Hypothalamus (tissue), 51 donors: ENCODE measurements at regions not wholly inside any gene's neighbourhood (a gene's known extent, or its start where the extent isn't known, plus 50 kb on each side); places are given as distances from the start of the nearest gene placed in this dataset.

Source experiments
- DNase-seq, 51 donors: peaks; one replicate each; lab custom pipeline; 2025; lab: John Stamatoyannopoulos, UW

- no peak for DNase-seq
These were observed 119.1 kb downstream of the NDUFA10 start for GRCh38 chr2:239905884-239906654.

- DNase-seq, result no peak
These were observed 119.8 kb downstream of the NDUFA10 start for GRCh38 chr2:239905306-239905705.

GRCh38 chr2:239904496-239904895, 120.6 kb downstream of the NDUFA10 start:
- no peak for DNase-seq

GRCh38 chr2:239903803-239904202, 121.3 kb downstream of the NDUFA10 start:
- no peak for DNase-seq

GRCh38 chr2:239903210-239903609, 121.9 kb downstream of the NDUFA10 start:
- no peak for DNase-seq

DNA sequence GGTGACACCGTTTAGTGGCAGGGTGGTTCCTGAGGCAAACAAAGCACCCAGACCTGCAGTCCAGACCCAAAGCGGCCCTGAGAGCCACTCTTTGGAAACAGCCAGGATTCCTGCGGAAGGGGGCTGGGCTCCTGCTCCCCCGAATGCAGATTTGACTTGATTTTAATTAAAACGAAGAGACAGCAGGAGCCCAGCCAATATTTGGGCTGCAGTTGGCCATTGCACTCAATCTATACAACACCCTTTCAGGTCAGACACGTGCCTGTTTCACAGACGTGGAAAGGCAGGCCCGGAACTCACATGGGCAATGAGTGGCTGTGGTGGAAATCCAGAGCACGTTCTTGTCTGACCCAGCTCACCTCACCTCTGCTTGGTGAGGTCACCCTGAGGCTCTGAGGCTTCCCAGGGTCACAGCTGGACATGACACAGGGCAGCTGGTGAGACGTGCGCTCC, 122.4 kb downstream of the NDUFA10 start:
- DNase-seq, result no peak

GRCh38 chr2:239898292-239898925, 126.7 kb downstream of the NDUFA10 start:
- DNase-seq, result no peak

GRCh38 chr2:239897596-239898235, 127.4 kb downstream of the NDUFA10 start:
- DNase-seq, result no peak

GRCh38 chr2:239896075-239896474, 129.1 kb downstream of the NDUFA10 start:
- DNase-seq, result no peak

DNA sequence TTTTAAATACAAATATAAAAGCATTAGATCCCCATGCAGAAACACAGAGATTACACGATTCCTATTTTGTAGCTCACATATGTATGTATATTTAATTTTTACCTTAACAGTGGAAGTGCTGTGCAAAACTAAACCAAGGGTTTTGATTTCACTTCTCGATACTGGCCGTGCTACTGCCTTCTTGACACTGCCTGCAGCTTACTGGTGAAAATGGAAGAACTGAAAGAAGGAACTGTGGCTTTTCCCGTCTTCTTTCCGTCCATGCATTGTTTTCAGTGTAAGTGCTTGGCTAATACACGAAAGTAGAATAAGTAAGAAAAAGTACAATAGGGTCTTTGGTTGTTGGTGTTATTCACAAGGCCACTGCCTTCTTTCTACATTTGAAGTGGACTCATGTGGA, 129.5 kb downstream of the NDUFA10 start:
- DNase-seq, result no peak

GRCh38 chr2:239895116-239895515, 130.0 kb downstream of the NDUFA10 start:
- DNase-seq, result no peak

- no peak for DNase-seq
These were observed 130.9 kb downstream of the NDUFA10 start for GRCh38 chr2:239894276-239894675.

- no peak for DNase-seq
These were observed 132.0 kb downstream of the NDUFA10 start for GRCh38 chr2:239893236-239893515.

DNA sequence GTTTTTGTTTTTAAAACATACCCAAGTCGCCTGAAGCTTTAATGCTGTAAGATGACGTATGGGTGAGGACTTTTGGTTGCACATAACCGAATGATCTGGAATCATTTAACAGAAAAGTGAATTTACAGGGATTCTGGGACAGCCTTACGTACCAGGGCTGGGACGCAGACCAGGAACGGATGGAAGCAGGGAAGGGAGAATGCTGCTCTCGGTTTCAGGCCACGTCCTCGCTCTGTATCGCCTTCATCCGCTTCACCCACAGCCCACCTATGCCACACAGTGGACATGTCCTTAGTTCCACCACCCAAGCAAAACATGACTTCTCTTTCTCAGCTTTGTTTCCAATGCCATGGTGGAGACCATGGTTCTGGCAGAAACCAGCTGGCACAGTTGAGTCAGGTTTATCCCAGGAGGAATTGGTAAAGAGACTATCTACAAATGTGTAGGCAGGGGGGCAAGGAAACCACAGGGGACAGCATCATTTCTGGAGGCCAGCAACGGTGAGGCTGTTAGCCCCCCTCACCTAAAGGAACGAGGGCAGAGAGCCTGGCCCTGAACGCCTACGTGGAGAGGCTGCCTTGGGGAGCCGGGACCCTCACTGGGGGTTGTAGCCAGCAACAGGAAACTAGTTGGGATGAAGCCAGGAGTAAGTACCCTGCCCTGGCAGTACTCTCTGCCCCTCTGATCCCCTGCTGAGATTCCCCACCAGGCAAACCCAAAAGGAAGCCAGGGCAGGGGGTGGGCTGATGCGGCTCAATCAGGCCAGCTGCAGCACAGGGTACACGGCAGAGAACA, 132.5 kb downstream of the NDUFA10 start:
- no peak for DNase-seq

DNA sequence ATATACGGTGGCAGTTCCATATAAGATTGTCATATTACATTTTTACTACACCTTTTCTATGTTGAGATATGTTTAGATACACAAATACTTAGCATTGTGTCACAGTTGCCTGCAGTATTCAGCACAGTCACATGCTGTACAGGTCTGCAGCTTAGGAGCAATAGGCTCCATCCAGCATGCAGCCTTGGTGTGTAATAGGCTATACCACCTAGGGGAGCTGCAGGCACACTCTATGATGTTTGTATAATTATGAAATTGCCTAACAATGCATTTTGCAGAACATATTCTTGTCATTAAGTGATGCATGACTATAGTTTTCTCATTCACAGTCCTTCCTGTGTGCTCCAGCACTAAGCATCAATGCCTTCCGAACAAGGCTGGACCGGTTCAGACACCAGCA, 133.4 kb downstream of the NDUFA10 start:
- DNase-seq, result no peak

GRCh38 chr2:239890206-239890746, 134.9 kb downstream of the NDUFA10 start:
- DNase-seq, result no peak

GRCh38 chr2:239889641-239890121, 135.5 kb downstream of the NDUFA10 start:
- peak in 17 of 51 donors; percentile 14 to 40 (median 21) for DNase-seq

DNA sequence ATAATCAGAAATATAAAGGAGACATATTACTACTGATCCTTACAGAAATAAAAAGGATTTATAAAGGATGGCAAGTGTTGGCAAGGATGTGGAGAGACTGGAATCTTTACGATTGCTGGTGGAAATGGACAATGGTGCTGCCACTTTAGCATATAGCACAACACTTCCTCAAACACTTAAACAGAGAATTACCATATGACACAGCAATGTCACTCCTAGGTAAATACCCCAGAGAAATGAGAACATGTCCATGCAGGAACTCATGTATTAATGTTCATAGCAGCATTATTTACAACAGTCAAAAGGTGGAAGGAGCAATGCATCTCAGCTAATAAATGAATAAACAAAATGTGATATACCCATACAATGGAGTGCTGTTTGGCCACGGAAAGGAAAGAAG, 137.5 kb downstream of the NDUFA10 start:
- DNase-seq, result no peak

DNA sequence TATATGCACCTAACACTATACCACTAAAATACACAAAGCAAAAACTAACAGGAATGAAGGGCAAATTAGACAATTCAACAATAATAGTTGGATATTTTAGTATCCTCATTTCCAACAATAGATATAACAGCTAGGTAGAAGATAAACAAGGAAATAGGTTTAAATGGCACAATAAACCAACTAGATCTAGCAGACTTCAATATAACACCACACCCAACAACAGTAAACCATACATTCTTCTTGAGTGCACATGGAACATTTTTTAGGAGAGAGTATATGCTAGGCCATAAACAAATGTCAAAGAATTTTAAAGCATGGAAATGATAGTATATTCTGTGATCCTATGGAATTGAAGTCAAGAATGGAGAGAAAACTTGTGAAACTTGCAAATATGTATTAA, 138.4 kb downstream of the NDUFA10 start:
- no peak for DNase-seq

- no peak for DNase-seq
These were observed 140.3 kb downstream of the NDUFA10 start for GRCh38 chr2:239884875-239885274.

DNA sequence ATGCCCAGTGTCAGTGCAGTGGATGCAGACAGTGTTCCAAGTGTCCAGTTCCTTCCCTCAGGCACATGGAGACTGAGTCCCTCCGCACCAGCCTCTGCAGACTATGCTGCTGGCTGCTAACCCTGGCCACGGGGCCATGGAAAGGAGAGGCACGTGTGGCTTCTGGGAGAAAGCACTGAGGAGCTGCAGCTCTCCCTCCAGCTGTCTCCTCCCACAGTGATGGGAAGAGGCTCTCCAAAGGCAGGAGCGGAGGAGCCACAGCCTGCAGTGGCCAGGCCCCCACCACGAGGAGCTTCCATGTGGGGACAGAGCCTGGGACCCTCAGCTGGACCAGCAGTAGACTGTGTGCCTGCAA, 141.1 kb downstream of the NDUFA10 start:
- no peak for DNase-seq
